ENCODE measurements at regions not wholly inside any gene's neighbourhood (a gene's known extent, or its start where the extent isn't known, plus 50 kb on each side); places are given as distances from the start of the nearest gene placed in this dataset.
"Not testable (repeated sequence)": the region's sequence is repeated elsewhere in the genome, so short reads cannot be mapped to it uniquely, and the experiment has no call there.

GRCh38 chr2:38154395-38154794 lies 78.4 kb upstream of the CYP1B1 start:
- Histone ChIP-seq H3K4me1 (no peaks in the 10 kb centered on the region), H3K36me3 (no peaks in the 10 kb centered on the region), H3K9me3 (replicated peaks) (no peaks in the 10 kb centered on the region), H3K27ac (no peak overlapping the region), H3K27me3 (peaks cover 5% of the 10 kb centered on the region; the same call in 1 of the 2 replicates), H3K4me3 (no peak overlapping the region)
- DNase-seq: no peak

- no peaks in the 10 kb centered on the region for H3K36me3 ChIP-seq
- H3K9me3 ChIP-seq (replicated peaks): no peaks in the 10 kb centered on the region
- no peaks in the 10 kb centered on the region for H3K4me1 ChIP-seq
- no peak overlapping the region for H3K27ac ChIP-seq
- H3K27me3 ChIP-seq: peaks cover 5% of the 10 kb centered on the region; the same call in 1 of the 2 replicates
- no peak overlapping the region for H3K4me3 ChIP-seq
- DNase-seq: no peak
These were observed 77.7 kb upstream of the CYP1B1 start for GRCh38 chr2:38153476-38154135.

- H3K36me3 ChIP-seq: no peaks in the 10 kb centered on the region
- peaks cover 5% of the 10 kb centered on the region; the same call in 1 of the 2 replicates for H3K27me3 ChIP-seq
- H3K4me1 ChIP-seq: no peaks in the 10 kb centered on the region
- no peak overlapping the region for H3K27ac ChIP-seq
- DNase-seq: no peak
- no peak overlapping the region for H3K4me3 ChIP-seq
- no peaks in the 10 kb centered on the region for H3K9me3 ChIP-seq (replicated peaks)
These were observed 77.0 kb upstream of the CYP1B1 start for GRCh38 chr2:38152913-38153312.

GRCh38 chr2:38152035-38152434 lies 76.1 kb upstream of the CYP1B1 start:
- no peak overlapping the region for H3K4me3 ChIP-seq
- H3K27ac ChIP-seq: no peak overlapping the region
- no peak for DNase-seq

GRCh38 chr2:38149531-38149930 lies 73.6 kb upstream of the CYP1B1 start:
- Histone ChIP-seq H3K27ac (no peak overlapping the region), H3K36me3 (no peaks in the 10 kb centered on the region), H3K9me3 (replicated peaks) (no peaks in the 10 kb centered on the region; the same call in 1 of the 2 replicates)

More at GRCh38 chr2:38152035-38152434, 76.1 kb upstream of the CYP1B1 start:
- Histone ChIP-seq H3K4me1 (peaks cover 2% of the 10 kb centered on the region), H3K27me3 (peaks cover 5% of the 10 kb centered on the region; the same call in 1 of the 2 replicates), H3K36me3 (no peaks in the 10 kb centered on the region), H3K9me3 (replicated peaks) (no peaks in the 10 kb centered on the region; the same call in 1 of the 2 replicates)

GRCh38 chr2:38148501-38148900 lies 72.5 kb upstream of the CYP1B1 start:
- peaks cover 9% of the 10 kb centered on the region for H3K4me1 ChIP-seq
- H3K27ac ChIP-seq: no peak overlapping the region
- no peak for DNase-seq
- H3K27me3 ChIP-seq: no peaks in the 10 kb centered on the region
- H3K36me3 ChIP-seq: no peaks in the 10 kb centered on the region
- H3K9me3 ChIP-seq (replicated peaks): no peaks in the 10 kb centered on the region; the same call in 1 of the 2 replicates
- no peak overlapping the region for H3K4me3 ChIP-seq

More at GRCh38 chr2:38149531-38149930, 73.6 kb upstream of the CYP1B1 start:
- H3K4me1 ChIP-seq: peaks cover 9% of the 10 kb centered on the region
- no peak for DNase-seq
- H3K4me3 ChIP-seq: no peak overlapping the region
- H3K27me3 ChIP-seq: no peaks in the 10 kb centered on the region

- Histone ChIP-seq H3K27ac (peak overlapping the region; percentile 61), H3K27me3 (no peaks in the 10 kb centered on the region)
These were observed 71.6 kb upstream of the CYP1B1 start for GRCh38 chr2:38147333-38148121.

GRCh38 chr2:38146907-38147307 lies 71.0 kb upstream of the CYP1B1 start:
- DNase-seq: peak; percentile 50 to 53
- peaks cover 9% of the 10 kb centered on the region for H3K4me1 ChIP-seq
- peak overlapping the region; percentile 61 for H3K27ac ChIP-seq
- no peaks in the 10 kb centered on the region for H3K36me3 ChIP-seq
- no peaks in the 10 kb centered on the region; the same call in 1 of the 2 replicates for H3K9me3 ChIP-seq (replicated peaks)
- H3K27me3 ChIP-seq: no peaks in the 10 kb centered on the region
- H3K4me3 ChIP-seq: no peak overlapping the region

More at GRCh38 chr2:38147333-38148121, 71.6 kb upstream of the CYP1B1 start:
- Histone ChIP-seq H3K9me3 (replicated peaks) (no peaks in the 10 kb centered on the region; the same call in 1 of the 2 replicates), H3K4me1 (peaks cover 9% of the 10 kb centered on the region), H3K36me3 (no peaks in the 10 kb centered on the region), H3K4me3 (no peak overlapping the region)
- DNase-seq: no peak

- no peaks in the 10 kb centered on the region for H3K27me3 ChIP-seq
- H3K4me3 ChIP-seq: no peak overlapping the region
- H3K9me3 ChIP-seq (replicated peaks): no peaks in the 10 kb centered on the region; the same call in 1 of the 2 replicates
- H3K4me1 ChIP-seq: peaks cover 9% of the 10 kb centered on the region
- DNase-seq: peak; percentile 31 to 37
- H3K36me3 ChIP-seq: no peaks in the 10 kb centered on the region
- H3K27ac ChIP-seq: peak overlapping the region; percentile 61
These were observed 70.4 kb upstream of the CYP1B1 start for GRCh38 chr2:38146275-38146906.

GRCh38 chr2:38145236-38145635 lies 69.3 kb upstream of the CYP1B1 start:
- no peaks in the 10 kb centered on the region for H3K27me3 ChIP-seq
- no peaks in the 10 kb centered on the region for H3K36me3 ChIP-seq
- no peaks in the 10 kb centered on the region; the same call in 1 of the 2 replicates for H3K9me3 ChIP-seq (replicated peaks)
- peaks cover 9% of the 10 kb centered on the region for H3K4me1 ChIP-seq
- no peak overlapping the region for H3K27ac ChIP-seq
- DNase-seq: no peak
- no peak overlapping the region for H3K4me3 ChIP-seq

GRCh38 chr2:38142627-38143026 lies 66.7 kb upstream of the CYP1B1 start:
- no peak for DNase-seq
- H3K27ac ChIP-seq: no peak overlapping the region
- no peaks in the 10 kb centered on the region; the same call in 1 of the 2 replicates for H3K9me3 ChIP-seq (replicated peaks)
- H3K4me1 ChIP-seq: peaks cover 9% of the 10 kb centered on the region
- no peaks in the 10 kb centered on the region for H3K36me3 ChIP-seq
- no peaks in the 10 kb centered on the region; the same call in 1 of the 2 replicates for H3K27me3 ChIP-seq
- no peak overlapping the region for H3K4me3 ChIP-seq

- peaks cover 1% of the 10 kb centered on the region for H3K4me1 ChIP-seq
- no peak overlapping the region for H3K27ac ChIP-seq
- H3K4me3 ChIP-seq: no peak overlapping the region
- no peaks in the 10 kb centered on the region; the same call in 1 of the 2 replicates for H3K27me3 ChIP-seq
- H3K36me3 ChIP-seq: no peaks in the 10 kb centered on the region
- H3K9me3 ChIP-seq (replicated peaks): no peaks in the 10 kb centered on the region
- no peak for DNase-seq
These were observed 65.5 kb upstream of the CYP1B1 start for GRCh38 chr2:38141501-38141900.

- H3K4me1 ChIP-seq: no peaks in the 10 kb centered on the region
- no peak overlapping the region for H3K4me3 ChIP-seq
- no peak overlapping the region for H3K27ac ChIP-seq
- H3K9me3 ChIP-seq (replicated peaks): no peaks in the 10 kb centered on the region
- H3K27me3 ChIP-seq: no peaks in the 10 kb centered on the region; the same call in 1 of the 2 replicates
- no peaks in the 10 kb centered on the region for H3K36me3 ChIP-seq
- no peak for DNase-seq
These were observed 63.0 kb upstream of the CYP1B1 start for GRCh38 chr2:38138996-38139395.

- DNase-seq: no peak
- Histone ChIP-seq H3K4me3 (no peak overlapping the region), H3K9me3 (replicated peaks) (no peaks in the 10 kb centered on the region; the same call in 1 of the 2 replicates), H3K36me3 (no peaks in the 10 kb centered on the region), H3K27me3 (no peaks in the 10 kb centered on the region; the same call in 1 of the 2 replicates), H3K27ac (no peak overlapping the region), H3K4me1 (no peaks in the 10 kb centered on the region)
These were observed 62.5 kb upstream of the CYP1B1 start for GRCh38 chr2:38138419-38138818.

- not testable (repeated sequence) for H3K4me1 ChIP-seq; H3K27ac ChIP-seq; H3K9me3 ChIP-seq (replicated peaks); H3K36me3 ChIP-seq; DNase-seq; H3K27me3 ChIP-seq; H3K4me3 ChIP-seq
These were observed 62.0 kb upstream of the CYP1B1 start for GRCh38 chr2:38137958-38138357.
